Upper lobe of left lung (tissue), 4 donors: ENCODE measurements at regions not wholly inside any gene's neighbourhood (a gene's known extent, or its start where the extent isn't known, plus 50 kb on each side); places are given as distances from the start of the nearest gene placed in this dataset.
"Not testable (repeated sequence)": the region's sequence is repeated elsewhere in the genome, so short reads cannot be mapped to it uniquely, and the experiment has no call there.

Experiments
- EP300 ChIP-seq, 4 donors: sonication (generic); formaldehyde crosslinking; IDR thresholded peaks; one replicate each; pipeline ENCODE4 v1.5.1; 2017; ENCODE audit warnings: antibody characterized with exemption in 4 of 4, control low read depth in 2 of 4
- POLR2A ChIP-seq, 4 donors: fragments of 450-650 bp; IDR thresholded peaks; one replicate each; pipeline ENCODE4 v1.5.1; 2016 to 2017; ENCODE audit warnings: antibody characterized with exemption in 4 of 4, mild to moderate bottlenecking in 2 of 4
- POLR2AphosphoS5 ChIP-seq, 2 donors: sonication (generic); formaldehyde crosslinking; IDR thresholded peaks; one replicate each; pipeline ENCODE4 v1.5.1; 2017; ENCODE audit warnings: antibody characterized with exemption in 2 of 2
- TF ChIP-seq, protein P1 (sequence below), 6 experiments: fragments of 450-650 bp in 4 of 6; fragments of 200-600 bp in 2 of 6; sonication (generic) in 2 of 6; IDR thresholded peaks; one replicate each; pipeline ENCODE4 v1.5.1; 2016 to 2019; ENCODE audit warnings: antibody characterized with exemption in 6 of 6

GRCh38 chr6:67787119-67787518, 848.0 kb upstream of the ADGRB3 start:
- TF ChIP-seq, protein P1, sequence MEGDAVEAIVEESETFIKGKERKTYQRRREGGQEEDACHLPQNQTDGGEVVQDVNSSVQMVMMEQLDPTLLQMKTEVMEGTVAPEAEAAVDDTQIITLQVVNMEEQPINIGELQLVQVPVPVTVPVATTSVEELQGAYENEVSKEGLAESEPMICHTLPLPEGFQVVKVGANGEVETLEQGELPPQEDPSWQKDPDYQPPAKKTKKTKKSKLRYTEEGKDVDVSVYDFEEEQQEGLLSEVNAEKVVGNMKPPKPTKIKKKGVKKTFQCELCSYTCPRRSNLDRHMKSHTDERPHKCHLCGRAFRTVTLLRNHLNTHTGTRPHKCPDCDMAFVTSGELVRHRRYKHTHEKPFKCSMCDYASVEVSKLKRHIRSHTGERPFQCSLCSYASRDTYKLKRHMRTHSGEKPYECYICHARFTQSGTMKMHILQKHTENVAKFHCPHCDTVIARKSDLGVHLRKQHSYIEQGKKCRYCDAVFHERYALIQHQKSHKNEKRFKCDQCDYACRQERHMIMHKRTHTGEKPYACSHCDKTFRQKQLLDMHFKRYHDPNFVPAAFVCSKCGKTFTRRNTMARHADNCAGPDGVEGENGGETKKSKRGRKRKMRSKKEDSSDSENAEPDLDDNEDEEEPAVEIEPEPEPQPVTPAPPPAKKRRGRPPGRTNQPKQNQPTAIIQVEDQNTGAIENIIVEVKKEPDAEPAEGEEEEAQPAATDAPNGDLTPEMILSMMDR (IDR thresholded peaks at IDR 0.05), result not testable (repeated sequence)
- TF ChIP-seq POLR2AphosphoS5, POLR2A, EP300 (IDR thresholded peaks at IDR 0.05): not testable (repeated sequence)
